ENCODE measurements at regions not wholly inside any gene's neighbourhood (a gene's known extent, or its start where the extent isn't known, plus 50 kb on each side); places are given as distances from the start of the nearest gene placed in this dataset.

- peak in 1 of 2 donors; percentile 50 for ATAC-seq (ENCODE audit: low FRiP score in 2 of 2)
- DNase-seq = peak in 1 of 2 donors; percentile 70
- H3K4me3 ChIP-seq = no peak overlapping the region
- no peaks in the 10 kb centered on the region for H3K9me3 ChIP-seq
- H3K36me3 ChIP-seq = no peaks in the 10 kb centered on the region
- no peaks in the 10 kb centered on the region for H3K27me3 ChIP-seq
- H3K27ac ChIP-seq = no peak overlapping the region
- WGBS, 2 donors = 64 to 90% methylated on average over 9 to 22 of the region's 22 CpGs
- TF ChIP-seq POLR2AphosphoS5 (IDR thresholded peaks at IDR 0.05) (no peak), POLR2A (IDR thresholded peaks at IDR 0.05) (no peak), EP300 (IDR thresholded peaks at IDR 0.05) (no peak), CTCF (IDR thresholded peaks at IDR 0.05) (no peak)
- peaks cover 0 to 6% (median 2%) of the 10 kb centered on the region in 4 donors for H3K4me1 ChIP-seq
Observed at GRCh38 chr9:134554373-134555093, 87.1 kb upstream of the COL5A1 start.

- Histone ChIP-seq H3K4me1 (peaks cover 0 to 6% (median 2%) of the 10 kb centered on the region in 4 donors), H3K27ac (no peak overlapping the region), H3K4me3 (no peak overlapping the region), H3K9me3 (no peaks in the 10 kb centered on the region), H3K27me3 (no peaks in the 10 kb centered on the region), H3K36me3 (no peaks in the 10 kb centered on the region)
- TF ChIP-seq POLR2A (IDR thresholded peaks at IDR 0.05) (no peak), EP300 (IDR thresholded peaks at IDR 0.05) (no peak)
- ATAC-seq (ENCODE audit: low FRiP score in 2 of 2) (peak in 1 of 2 donors; percentile 34), DNase-seq (no peak)
- 93 to 96% methylated on average over 9 of the region's 9 CpGs for WGBS, 2 donors
Observed at GRCh38 chr9:134555094-134555650, 86.4 kb upstream of the COL5A1 start.

- H3K4me3 ChIP-seq = no peak overlapping the region
- H3K27me3 ChIP-seq = no peaks in the 10 kb centered on the region
- ATAC-seq (ENCODE audit: low FRiP score in 2 of 2) (peak in 1 of 2 donors; percentile 43), DNase-seq (no peak)
- H3K4me1 ChIP-seq = peaks cover 0 to 6% (median 2%) of the 10 kb centered on the region in 4 donors
- TF ChIP-seq POLR2A (IDR thresholded peaks at IDR 0.05) (no peak), EP300 (IDR thresholded peaks at IDR 0.05) (no peak), POLR2AphosphoS5 (IDR thresholded peaks at IDR 0.05) (no peak), CTCF (IDR thresholded peaks at IDR 0.05) (no peak)
- WGBS, 2 donors = 83 to 91% methylated on average over 8 to 15 of the region's 15 CpGs
- H3K9me3 ChIP-seq = no peaks in the 10 kb centered on the region
- H3K27ac ChIP-seq = no peak overlapping the region
- no peaks in the 10 kb centered on the region for H3K36me3 ChIP-seq
Observed at GRCh38 chr9:134556531-134557068, 85.0 kb upstream of the COL5A1 start.

- ATAC-seq (ENCODE audit: low FRiP score in 2 of 2) (no peak), DNase-seq (no peak)
- Histone ChIP-seq H3K4me3 (no peak overlapping the region), H3K9me3 (no peaks in the 10 kb centered on the region), H3K4me1 (peaks cover 0 to 6% (median 2%) of the 10 kb centered on the region in 4 donors), H3K27ac (no peak overlapping the region), H3K36me3 (no peaks in the 10 kb centered on the region), H3K27me3 (no peaks in the 10 kb centered on the region)
- 91 to 94% methylated on average over 18 of the region's 18 CpGs for WGBS, 2 donors
- no peak for TF ChIP-seq CTCF (IDR thresholded peaks at IDR 0.05)
- no peak for TF ChIP-seq POLR2AphosphoS5 (IDR thresholded peaks at IDR 0.05)
- no peak for TF ChIP-seq POLR2A (IDR thresholded peaks at IDR 0.05)
- TF ChIP-seq EP300 (IDR thresholded peaks at IDR 0.05) = no peak
Observed at GRCh38 chr9:134557331-134557730, 84.3 kb upstream of the COL5A1 start.

- H3K9me3 ChIP-seq = no peaks in the 10 kb centered on the region
- DNase-seq (no peak), ATAC-seq (ENCODE audit: low FRiP score in 2 of 2) (no peak)
- no peaks in the 10 kb centered on the region for H3K27me3 ChIP-seq
- no peak for TF ChIP-seq POLR2A (IDR thresholded peaks at IDR 0.05)
- no peak for TF ChIP-seq POLR2AphosphoS5 (IDR thresholded peaks at IDR 0.05)
- no peak for TF ChIP-seq EP300 (IDR thresholded peaks at IDR 0.05)
- TF ChIP-seq CTCF (IDR thresholded peaks at IDR 0.05) = no peak
- H3K4me1 ChIP-seq = no peaks in the 10 kb centered on the region
- H3K36me3 ChIP-seq = no peaks in the 10 kb centered on the region
- H3K27ac ChIP-seq = no peak overlapping the region
- no peak overlapping the region for H3K4me3 ChIP-seq
- 82 to 89% methylated on average over 16 to 19 of the region's 19 CpGs for WGBS, 2 donors
Observed at GRCh38 chr9:134558124-134558905, 83.3 kb upstream of the COL5A1 start.
